ENCODE measurements at regions not wholly inside any gene's neighbourhood (a gene's known extent, or its start where the extent isn't known, plus 50 kb on each side); places are given as distances from the start of the nearest gene placed in this dataset.

DNA sequence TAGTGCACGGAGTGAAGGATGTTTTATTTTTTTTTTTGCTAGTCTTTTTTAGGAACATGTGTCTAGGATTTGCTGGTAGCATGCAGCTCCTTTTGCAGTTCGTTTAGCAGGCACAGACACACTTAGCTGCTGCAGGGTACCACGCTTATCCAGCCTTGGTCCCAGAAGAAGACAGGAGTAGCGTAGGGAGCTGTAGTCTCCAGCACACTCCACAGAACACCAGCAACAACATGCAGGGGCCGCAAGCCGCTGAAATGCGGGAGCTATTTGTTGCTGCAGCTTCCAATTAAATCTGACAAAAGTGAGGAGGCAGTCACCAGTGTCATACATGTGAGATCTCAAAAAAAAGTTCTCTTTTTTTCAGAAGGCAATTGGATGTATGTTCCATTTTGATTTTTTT, 486.2 kb upstream of the KLF6 start (continued):
- TF ChIP-seq JUN (IDR thresholded peaks at IDR 0.05; ENCODE audit: borderline replicate concordance, low read depth, low read length) (no peak), JUN (CRISPR knock-in tag; IDR thresholded peaks at IDR 0.05; ENCODE audit: borderline replicate concordance) (no peak), L3MBTL2 (IDR thresholded peaks at IDR 0.05) (no peak), RBM15 (IDR thresholded peaks at IDR 0.05; ENCODE audit: insufficient read depth, low read length) (no peak), HDGF (IDR thresholded peaks at IDR 0.05) (no peak), ARNT (IDR thresholded peaks at IDR 0.05) (no peak), PHB2 (IDR thresholded peaks at IDR 0.05; ENCODE audit: low read depth) (no peak), KHSRP (IDR thresholded peaks at IDR 0.05) (no peak), ARID2 (IDR thresholded peaks at IDR 0.05) (no peak)
- TF ChIP-seq, protein P1, sequence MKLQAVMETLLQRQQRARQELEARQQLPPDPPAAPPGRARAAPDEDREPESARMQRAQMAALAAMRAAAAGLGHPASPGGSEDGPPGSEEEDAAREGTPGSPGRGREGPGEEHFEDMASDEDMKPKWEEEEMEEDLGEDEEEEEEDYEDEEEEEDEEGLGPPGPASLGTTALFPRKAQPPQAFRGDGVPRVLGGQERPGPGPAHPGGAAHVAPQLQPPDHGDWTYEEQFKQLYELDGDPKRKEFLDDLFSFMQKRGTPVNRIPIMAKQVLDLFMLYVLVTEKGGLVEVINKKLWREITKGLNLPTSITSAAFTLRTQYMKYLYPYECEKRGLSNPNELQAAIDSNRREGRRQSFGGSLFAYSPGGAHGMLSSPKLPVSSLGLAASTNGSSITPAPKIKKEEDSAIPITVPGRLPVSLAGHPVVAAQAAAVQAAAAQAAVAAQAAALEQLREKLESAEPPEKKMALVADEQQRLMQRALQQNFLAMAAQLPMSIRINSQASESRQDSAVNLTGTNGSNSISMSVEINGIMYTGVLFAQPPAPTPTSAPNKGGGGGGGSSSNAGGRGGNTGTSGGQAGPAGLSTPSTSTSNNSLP (IDR thresholded peaks at IDR 0.05; ENCODE audit: borderline replicate concordance, low read depth, low read length), result no peak
- TF ChIP-seq, protein P2, sequence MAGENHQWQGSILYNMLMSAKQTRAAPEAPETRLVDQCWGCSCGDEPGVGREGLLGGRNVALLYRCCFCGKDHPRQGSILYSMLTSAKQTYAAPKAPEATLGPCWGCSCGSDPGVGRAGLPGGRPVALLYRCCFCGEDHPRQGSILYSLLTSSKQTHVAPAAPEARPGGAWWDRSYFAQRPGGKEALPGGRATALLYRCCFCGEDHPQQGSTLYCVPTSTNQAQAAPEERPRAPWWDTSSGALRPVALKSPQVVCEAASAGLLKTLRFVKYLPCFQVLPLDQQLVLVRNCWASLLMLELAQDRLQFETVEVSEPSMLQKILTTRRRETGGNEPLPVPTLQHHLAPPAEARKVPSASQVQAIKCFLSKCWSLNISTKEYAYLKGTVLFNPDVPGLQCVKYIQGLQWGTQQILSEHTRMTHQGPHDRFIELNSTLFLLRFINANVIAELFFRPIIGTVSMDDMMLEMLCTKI (IDR thresholded peaks at IDR 0.05; ENCODE audit: partially characterized antibody), result no peak

Data from K562 (cell line).